Panc1 (cell line): ENCODE measurements at regions not wholly inside any gene's neighbourhood (a gene's known extent, or its start where the extent isn't known, plus 50 kb on each side); places are given as distances from the start of the nearest gene placed in this dataset.

Experiments used
- ATAC-seq: fragments of 200-7000 bp; cut with Tn5 transposase; 2 replicates; pipeline ENCODE4 v1.9.1; 2020; ENCODE audit warnings: mild to moderate bottlenecking, moderate library complexity
- BruUV-seq: library from RNA; stranded (reverse); fragments of 400-500 nt; replicated peaks from 2 replicates; lab custom pipeline; 2021; lab: Mats Ljungman, UMichigan
- CTCF ChIA-PET: fragments of 300-600 bp; sonication (Branson Sonifier 250); formaldehyde crosslinking; loops from one replicate; lab custom pipeline; 2022; ENCODE audit warnings: antibody characterized with exemption; lab: Charles Lee
- POLR2A ChIA-PET: fragments of 300-600 bp; sonication (Branson Sonifier 250); formaldehyde crosslinking; loops from one replicate; lab custom pipeline; 2022; ENCODE audit warnings: antibody characterized with exemption; lab: Charles Lee
- DNase-seq: peaks from one replicate; pipeline ENCODE4 v3.0.0-alpha.2; 2010; ENCODE audit warnings: low read depth, low spot score
- H3K27ac ChIP-seq: 2 replicates; pipeline ENCODE4 v1.5.1; 2011; ENCODE audit warnings: mild to moderate bottlenecking, low read length, inconsistent platforms
- H3K27me3 ChIP-seq: fragments of 200-500 bp; sonication (Bioruptor generic); 2 replicates; pipeline ENCODE4 v1.6.0; 2014; ENCODE audit warnings: low read length, inconsistent platforms; ENCODE audit not compliant: control insufficient read depth, insufficient read depth
- H3K36me3 ChIP-seq: fragments of 200-500 bp; sonication (Bioruptor generic); 2 replicates; pipeline ENCODE4 v1.5.1; 2014; ENCODE audit warnings: inconsistent platforms, mild to moderate bottlenecking, low read length, moderate library complexity; ENCODE audit not compliant: control insufficient read depth, insufficient read depth
- H3K4me1 ChIP-seq: 2 replicates; pipeline ENCODE4 v1.5.1; 2011; ENCODE audit warnings: inconsistent platforms, mild to moderate bottlenecking, low read length, moderate library complexity; ENCODE audit not compliant: control insufficient read depth, insufficient read depth
- H3K4me3 ChIP-seq, 2 experiments: 2 replicates each; pipeline ENCODE4 v1.5.1; 2011 to 2012; ENCODE audit warnings: low read depth in 2 of 2, low read length in 2 of 2, mild to moderate bottlenecking in 2 of 2, inconsistent platforms in 1 of 2, moderate library complexity in 1 of 2
- H3K9me3 ChIP-seq: fragments of 200-500 bp; sonication (Bioruptor generic); 2 replicates; pipeline ENCODE4 v1.5.1; 2014; ENCODE audit warnings: low read depth, mild to moderate bottlenecking, inconsistent platforms, low read length, moderate library complexity; ENCODE audit not compliant: control insufficient read depth, insufficient read depth
- POLR2AphosphoS5 ChIP-seq: IDR thresholded peaks from 2 replicates; pipeline ENCODE4 v1.6.1; 2012; ENCODE audit warnings: mild to moderate bottlenecking, low read depth, low read length, moderate library complexity
- SIN3A ChIP-seq: IDR thresholded peaks from 2 replicates; pipeline ENCODE4 v1.6.1; 2012; ENCODE audit warnings: low read depth, mild to moderate bottlenecking, low read length, moderate library complexity, borderline replicate concordance; ENCODE audit not compliant: insufficient read depth
- TCF7L2 ChIP-seq: IDR thresholded peaks from 2 replicates; pipeline ENCODE4 v1.6.1; 2011; ENCODE audit warnings: mild to moderate bottlenecking, low read depth, low read length, inconsistent platforms
- in situ Hi-C: cut with HindIII; loops from 2 replicates; pipeline ENCODE4 v1.10.0; 2016; ENCODE audit warnings: low sequenced_read_pairs, low pct_unique_long_range_greater_than_20kb
- intact Hi-C: fragments of 100-400 bp; cut with micrococcal nuclease; formaldehyde crosslinking; loops from one replicate; pipeline ENCODE4 v1.10.0; 2022; ENCODE audit not compliant: unreplicated experiment
- TF ChIP-seq, protein P1 (sequence below): fragments of 450-650 bp; IDR thresholded peaks from 2 replicates; pipeline ENCODE4 v1.5.1; 2017; ENCODE audit warnings: mild to moderate bottlenecking
- TF ChIP-seq, protein P2 (sequence below), 2 experiments: IDR thresholded peaks; 2 replicates each; pipeline ENCODE4 v1.6.1; 2011 to 2012; ENCODE audit warnings: low read depth in 2 of 2, control low read depth in 1 of 2, low read length in 1 of 2, mild to moderate bottlenecking in 1 of 2, moderate library complexity in 1 of 2; ENCODE audit not compliant: insufficient read depth in 1 of 2

DNA sequence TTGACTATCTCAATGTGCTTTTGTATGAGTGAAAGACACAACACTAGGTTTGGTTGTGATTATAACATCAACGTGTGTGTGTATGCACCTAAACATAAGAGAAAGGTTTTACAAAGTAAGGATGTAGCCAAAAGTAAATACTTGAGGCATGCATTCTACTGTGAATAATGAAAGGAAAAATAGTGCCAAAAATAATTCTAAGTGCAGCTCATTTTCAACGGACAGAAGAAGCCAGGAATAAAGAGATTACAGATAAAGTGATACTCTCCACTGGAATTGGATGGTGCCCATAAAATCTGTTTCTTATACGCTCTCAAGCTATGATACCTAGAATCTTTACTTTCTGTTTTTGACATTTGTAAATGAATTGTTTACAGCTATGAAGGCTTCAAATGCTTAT, 135.0 kb upstream of the TMEM72 start:
- H3K36me3 ChIP-seq, result no peaks in the 10 kb centered on the region
- in situ Hi-C loops (no loop called here), intact Hi-C loops (no loop called here)
- H3K4me1 ChIP-seq, result no peaks in the 10 kb centered on the region
- no peak for DNase-seq
- no peaks in the 10 kb centered on the region for H3K9me3 ChIP-seq
- no peak overlapping the region for H3K4me3 ChIP-seq
- CTCF ChIA-PET, result no interaction called here
- TF ChIP-seq, protein P1, sequence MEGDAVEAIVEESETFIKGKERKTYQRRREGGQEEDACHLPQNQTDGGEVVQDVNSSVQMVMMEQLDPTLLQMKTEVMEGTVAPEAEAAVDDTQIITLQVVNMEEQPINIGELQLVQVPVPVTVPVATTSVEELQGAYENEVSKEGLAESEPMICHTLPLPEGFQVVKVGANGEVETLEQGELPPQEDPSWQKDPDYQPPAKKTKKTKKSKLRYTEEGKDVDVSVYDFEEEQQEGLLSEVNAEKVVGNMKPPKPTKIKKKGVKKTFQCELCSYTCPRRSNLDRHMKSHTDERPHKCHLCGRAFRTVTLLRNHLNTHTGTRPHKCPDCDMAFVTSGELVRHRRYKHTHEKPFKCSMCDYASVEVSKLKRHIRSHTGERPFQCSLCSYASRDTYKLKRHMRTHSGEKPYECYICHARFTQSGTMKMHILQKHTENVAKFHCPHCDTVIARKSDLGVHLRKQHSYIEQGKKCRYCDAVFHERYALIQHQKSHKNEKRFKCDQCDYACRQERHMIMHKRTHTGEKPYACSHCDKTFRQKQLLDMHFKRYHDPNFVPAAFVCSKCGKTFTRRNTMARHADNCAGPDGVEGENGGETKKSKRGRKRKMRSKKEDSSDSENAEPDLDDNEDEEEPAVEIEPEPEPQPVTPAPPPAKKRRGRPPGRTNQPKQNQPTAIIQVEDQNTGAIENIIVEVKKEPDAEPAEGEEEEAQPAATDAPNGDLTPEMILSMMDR, result no peak
- no peak for TF ChIP-seq TCF7L2
- no peak for TF ChIP-seq SIN3A
- TF ChIP-seq, protein P2, sequence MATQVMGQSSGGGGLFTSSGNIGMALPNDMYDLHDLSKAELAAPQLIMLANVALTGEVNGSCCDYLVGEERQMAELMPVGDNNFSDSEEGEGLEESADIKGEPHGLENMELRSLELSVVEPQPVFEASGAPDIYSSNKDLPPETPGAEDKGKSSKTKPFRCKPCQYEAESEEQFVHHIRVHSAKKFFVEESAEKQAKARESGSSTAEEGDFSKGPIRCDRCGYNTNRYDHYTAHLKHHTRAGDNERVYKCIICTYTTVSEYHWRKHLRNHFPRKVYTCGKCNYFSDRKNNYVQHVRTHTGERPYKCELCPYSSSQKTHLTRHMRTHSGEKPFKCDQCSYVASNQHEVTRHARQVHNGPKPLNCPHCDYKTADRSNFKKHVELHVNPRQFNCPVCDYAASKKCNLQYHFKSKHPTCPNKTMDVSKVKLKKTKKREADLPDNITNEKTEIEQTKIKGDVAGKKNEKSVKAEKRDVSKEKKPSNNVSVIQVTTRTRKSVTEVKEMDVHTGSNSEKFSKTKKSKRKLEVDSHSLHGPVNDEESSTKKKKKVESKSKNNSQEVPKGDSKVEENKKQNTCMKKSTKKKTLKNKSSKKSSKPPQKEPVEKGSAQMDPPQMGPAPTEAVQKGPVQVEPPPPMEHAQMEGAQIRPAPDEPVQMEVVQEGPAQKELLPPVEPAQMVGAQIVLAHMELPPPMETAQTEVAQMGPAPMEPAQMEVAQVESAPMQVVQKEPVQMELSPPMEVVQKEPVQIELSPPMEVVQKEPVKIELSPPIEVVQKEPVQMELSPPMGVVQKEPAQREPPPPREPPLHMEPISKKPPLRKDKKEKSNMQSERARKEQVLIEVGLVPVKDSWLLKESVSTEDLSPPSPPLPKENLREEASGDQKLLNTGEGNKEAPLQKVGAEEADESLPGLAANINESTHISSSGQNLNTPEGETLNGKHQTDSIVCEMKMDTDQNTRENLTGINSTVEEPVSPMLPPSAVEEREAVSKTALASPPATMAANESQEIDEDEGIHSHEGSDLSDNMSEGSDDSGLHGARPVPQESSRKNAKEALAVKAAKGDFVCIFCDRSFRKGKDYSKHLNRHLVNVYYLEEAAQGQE (IDR thresholded peaks at IDR 0.05; ENCODE audit: insufficient read depth in 1 of 2, low read depth in 2 of 2, low read length in 1 of 2), result no peak
- no peak for TF ChIP-seq POLR2AphosphoS5
- POLR2A ChIA-PET, result no interaction called here
- no TSS peak for BruUV-seq
- no peak for ATAC-seq
- peaks cover 4% of the 10 kb centered on the region for H3K27me3 ChIP-seq
- no peak overlapping the region for H3K27ac ChIP-seq

DNA sequence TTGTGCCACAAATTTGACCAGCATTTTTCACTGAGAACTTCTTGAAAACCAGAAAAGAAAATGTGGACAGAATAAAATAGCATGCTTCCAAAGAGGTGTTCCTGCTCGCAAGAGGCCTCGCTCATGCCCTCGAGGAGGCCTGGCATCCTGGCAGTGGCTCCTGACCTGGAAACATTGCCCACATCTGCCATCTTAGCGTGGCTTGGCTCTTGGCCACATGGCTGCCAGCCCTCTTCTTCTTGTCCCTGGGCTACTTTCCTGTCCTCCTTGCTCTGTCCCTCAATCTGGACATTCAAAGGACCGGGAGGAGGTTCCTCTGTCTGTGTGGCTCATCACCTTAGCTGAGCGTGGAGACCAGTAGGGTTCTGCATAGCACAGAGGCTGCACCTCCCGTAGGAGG, 131.6 kb upstream of the TMEM72 start:
- BruUV-seq, result no TSS peak
- ChIA-PET CTCF (no interaction called here), POLR2A (no interaction called here)
- H3K4me3 ChIP-seq, result no peak overlapping the region
- H3K4me1 ChIP-seq, result no peaks in the 10 kb centered on the region
- intact Hi-C loops (no loop called here), in situ Hi-C loops (no loop called here)
- H3K27me3 ChIP-seq, result no peaks in the 10 kb centered on the region
- ATAC-seq (no peak), DNase-seq (no peak)
- TF ChIP-seq TCF7L2, result no peak
- TF ChIP-seq, protein P2 (IDR thresholded peaks at IDR 0.05; ENCODE audit: insufficient read depth in 1 of 2, low read depth in 2 of 2, low read length in 1 of 2), result no peak
- TF ChIP-seq, protein P1, result no peak
- no peaks in the 10 kb centered on the region for H3K9me3 ChIP-seq
- H3K27ac ChIP-seq, result no peak overlapping the region
- H3K36me3 ChIP-seq, result no peaks in the 10 kb centered on the region
